Activated CD8-positive, alpha-beta T cell treated with anti-CD3 and anti-CD28 coated beads for 36 hours (primary cell): ENCODE measurements at regions not wholly inside any gene's neighbourhood (a gene's known extent, or its start where the extent isn't known, plus 50 kb on each side); places are given as distances from the start of the nearest gene placed in this dataset.

Source experiments
- ATAC-seq: fragments of 200-7000 bp; cut with Tn5 transposase; one replicate; pipeline ENCODE4 v1.10.0; 2021; ENCODE audit warnings: mild to moderate bottlenecking, moderate library complexity
- CTCF ChIA-PET: fragments of 350-600 bp; sonication (Branson Sonifier 250); formaldehyde crosslinking; loops from one replicate; lab custom pipeline; 2021; ENCODE audit warnings: antibody characterized with exemption; lab: Charles Lee
- POLR2A ChIA-PET: fragments of 350-600 bp; sonication (Branson Sonifier 250); formaldehyde crosslinking; loops from one replicate; lab custom pipeline; 2021; ENCODE audit warnings: antibody characterized with exemption; lab: Charles Lee
- DNase-seq: peaks from one replicate; pipeline ENCODE4 v3.0.0-alpha.2; 2020
- H3K27ac Mint-ChIP-seq: one replicate; pipeline ENCODE4 v1.8.0; 2021; ENCODE audit warnings: mild to moderate bottlenecking, mixed read lengths
- H3K27me3 Mint-ChIP-seq: one replicate; pipeline ENCODE4 v1.8.0; 2021; ENCODE audit warnings: mixed read lengths
- H3K36me3 Mint-ChIP-seq: one replicate; pipeline ENCODE4 v1.8.0; 2021; ENCODE audit warnings: low read depth, mixed read lengths
- H3K4me1 Mint-ChIP-seq: one replicate; pipeline ENCODE4 v1.8.0; 2021; ENCODE audit warnings: low read depth, mixed read lengths
- H3K4me3 Mint-ChIP-seq: one replicate; pipeline ENCODE4 v1.8.0; 2021; ENCODE audit warnings: mild to moderate bottlenecking, moderate library complexity, mixed read lengths
- H3K9me3 Mint-ChIP-seq: one replicate; pipeline ENCODE4 v1.8.0; 2021; ENCODE audit warnings: mixed read lengths
- intact Hi-C: fragments of 100-400 bp; cut with micrococcal nuclease; formaldehyde crosslinking; loops from one replicate; pipeline ENCODE4 v1.10.0; 2022
- TF ChIP-seq, protein P1 (sequence below): fragments of 200-600 bp; IDR thresholded peaks from one replicate; pipeline ENCODE4 v1.8.0; 2022; ENCODE audit warnings: antibody characterized with exemption, mild to moderate bottlenecking

DNA sequence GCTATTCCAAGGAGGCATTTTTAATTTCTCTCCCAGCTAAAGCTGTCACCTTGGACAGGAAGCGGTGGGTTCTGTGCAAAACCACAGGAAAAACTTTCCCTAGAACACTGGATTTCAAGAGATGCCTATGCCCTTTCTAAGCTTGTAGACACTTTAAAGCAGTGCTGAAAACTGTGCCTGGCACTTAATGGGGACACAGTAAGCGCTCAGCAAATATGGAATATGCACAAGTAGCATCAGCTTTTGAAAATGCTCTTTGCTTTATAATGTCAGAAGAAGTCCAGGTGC is 50.9 kb upstream of the TARBP1 start:
- POLR2A ChIA-PET, result interaction anchor here (0.8 to 1.2 kb wide), 2 partner anchors 16 to 68 kb away, joined by 3 to 5 read pairs; no protein-coding TSS in a partner anchor
- intact Hi-C loops, result no loop called here
- Mint-ChIP-seq H3K27ac (no peak overlapping the region), H3K9me3 (no peaks in the 10 kb centered on the region), H3K4me1 (peaks cover 19% of the 10 kb centered on the region), H3K36me3 (no peaks in the 10 kb centered on the region), H3K4me3 (no peak overlapping the region), H3K27me3 (peaks cover 15% of the 10 kb centered on the region)
- CTCF ChIA-PET, result interaction anchor here (1.0 to 3.7 kb wide), 3 partner anchors 8 to 83 kb away, joined by 3 to 13 read pairs (median 6); no protein-coding TSS in a partner anchor
- DNase-seq, result no peak
- peak; percentile 10 for ATAC-seq
- TF ChIP-seq, protein P1, sequence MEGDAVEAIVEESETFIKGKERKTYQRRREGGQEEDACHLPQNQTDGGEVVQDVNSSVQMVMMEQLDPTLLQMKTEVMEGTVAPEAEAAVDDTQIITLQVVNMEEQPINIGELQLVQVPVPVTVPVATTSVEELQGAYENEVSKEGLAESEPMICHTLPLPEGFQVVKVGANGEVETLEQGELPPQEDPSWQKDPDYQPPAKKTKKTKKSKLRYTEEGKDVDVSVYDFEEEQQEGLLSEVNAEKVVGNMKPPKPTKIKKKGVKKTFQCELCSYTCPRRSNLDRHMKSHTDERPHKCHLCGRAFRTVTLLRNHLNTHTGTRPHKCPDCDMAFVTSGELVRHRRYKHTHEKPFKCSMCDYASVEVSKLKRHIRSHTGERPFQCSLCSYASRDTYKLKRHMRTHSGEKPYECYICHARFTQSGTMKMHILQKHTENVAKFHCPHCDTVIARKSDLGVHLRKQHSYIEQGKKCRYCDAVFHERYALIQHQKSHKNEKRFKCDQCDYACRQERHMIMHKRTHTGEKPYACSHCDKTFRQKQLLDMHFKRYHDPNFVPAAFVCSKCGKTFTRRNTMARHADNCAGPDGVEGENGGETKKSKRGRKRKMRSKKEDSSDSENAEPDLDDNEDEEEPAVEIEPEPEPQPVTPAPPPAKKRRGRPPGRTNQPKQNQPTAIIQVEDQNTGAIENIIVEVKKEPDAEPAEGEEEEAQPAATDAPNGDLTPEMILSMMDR, result no peak

DNA sequence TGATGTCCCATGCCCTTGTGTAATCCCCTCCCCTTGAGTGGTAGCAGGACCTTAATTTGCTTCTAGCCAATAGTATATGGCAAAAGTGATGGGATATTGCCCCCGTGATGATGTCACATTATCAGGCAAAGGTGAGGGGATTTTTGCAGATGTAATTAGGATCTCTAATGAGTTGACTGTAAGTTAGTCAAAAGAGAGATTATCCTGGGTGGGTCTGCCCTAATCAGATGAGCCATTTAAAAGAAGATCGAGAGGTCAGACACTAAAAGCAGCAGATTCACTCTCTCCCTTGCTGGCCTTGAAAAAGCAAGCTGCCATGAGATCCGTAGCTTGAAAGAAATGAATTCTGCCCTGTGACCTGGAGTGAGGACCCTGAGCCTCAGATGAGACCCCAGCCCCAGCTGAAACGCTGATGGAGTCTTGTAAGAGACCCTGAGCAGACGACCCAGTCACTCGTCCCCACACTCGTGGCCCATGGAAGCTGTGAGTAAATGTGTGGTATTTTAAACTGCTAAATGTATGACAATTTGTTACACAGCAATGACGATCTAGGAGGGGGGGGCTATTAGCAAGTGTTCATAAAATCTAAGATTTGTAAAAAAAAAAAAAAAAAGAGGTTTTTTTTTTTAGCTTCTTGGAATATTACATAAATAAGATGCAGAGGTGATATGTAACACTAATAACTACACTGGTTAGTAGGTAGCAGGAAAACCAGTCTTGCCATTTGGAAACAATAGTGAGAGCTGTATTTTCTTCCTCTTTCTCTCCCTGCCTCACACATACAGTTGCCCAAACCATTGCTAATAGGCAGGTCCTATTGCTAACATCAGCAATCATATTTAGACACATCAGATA is 50.3 kb upstream of the TARBP1 start:
- peak; percentile 39 for ATAC-seq
- Mint-ChIP-seq H3K4me3 (no peak overlapping the region), H3K9me3 (no peaks in the 10 kb centered on the region), H3K4me1 (peaks cover 19% of the 10 kb centered on the region), H3K36me3 (no peaks in the 10 kb centered on the region), H3K27me3 (peaks cover 15% of the 10 kb centered on the region), H3K27ac (no peak overlapping the region)
- no peak for DNase-seq
- intact Hi-C loops, result no loop called here
- ChIA-PET CTCF (interaction anchor here (1.0 to 3.7 kb wide), 3 partner anchors 8 to 84 kb away, joined by 3 to 13 read pairs (median 6); no protein-coding TSS in a partner anchor), POLR2A (interaction anchor here (0.6 to 2.3 kb wide), 4 partner anchors 11 to 82 kb away, joined by 3 to 8 read pairs (median 5); no protein-coding TSS in a partner anchor)
- TF ChIP-seq, protein P1, result no peak
